GM12865 (cell line): ENCODE measurements at regions not wholly inside any gene's neighbourhood (a gene's known extent, or its start where the extent isn't known, plus 50 kb on each side); places are given as distances from the start of the nearest gene placed in this dataset.

Source experiments
- DNase-seq: peaks from one replicate; pipeline ENCODE4 v3.0.0; 2010; ENCODE audit warnings: low read depth
- H3K4me3 ChIP-seq: 2 replicates; pipeline ENCODE4 v1.5.1; 2011; ENCODE audit warnings: mild to moderate bottlenecking, low read depth, low read length, control low read depth
- TF ChIP-seq, protein P1 (sequence below): IDR thresholded peaks from 2 replicates; pipeline ENCODE4 v1.5.1; 2011; ENCODE audit warnings: low read length, control low read depth, low read depth, inconsistent platforms; ENCODE audit not compliant: insufficient read depth; ENCODE audit errors: missing control alignments

DNA sequence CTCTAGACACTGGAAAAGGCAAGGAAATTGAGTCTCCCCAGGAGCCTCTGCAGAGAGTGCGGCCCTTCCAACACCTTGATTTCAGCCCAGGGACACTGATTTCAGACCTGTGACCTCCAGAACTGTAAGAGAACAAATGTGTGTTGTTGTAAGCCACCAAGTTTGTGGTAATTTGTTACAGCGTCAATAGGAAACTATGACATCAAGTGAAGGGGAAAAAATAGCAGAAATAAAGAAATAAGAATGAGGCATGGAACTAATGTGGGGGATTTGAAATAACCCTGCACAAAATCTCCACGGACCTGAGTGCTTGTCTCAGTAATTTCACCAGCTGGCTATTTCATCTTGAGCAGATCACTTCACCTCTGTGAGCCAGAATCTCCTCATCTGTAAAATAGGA, 227.8 kb upstream of the JUN start:
- DNase-seq: no peak
- H3K4me3 ChIP-seq: no peak overlapping the region
- TF ChIP-seq, protein P1, sequence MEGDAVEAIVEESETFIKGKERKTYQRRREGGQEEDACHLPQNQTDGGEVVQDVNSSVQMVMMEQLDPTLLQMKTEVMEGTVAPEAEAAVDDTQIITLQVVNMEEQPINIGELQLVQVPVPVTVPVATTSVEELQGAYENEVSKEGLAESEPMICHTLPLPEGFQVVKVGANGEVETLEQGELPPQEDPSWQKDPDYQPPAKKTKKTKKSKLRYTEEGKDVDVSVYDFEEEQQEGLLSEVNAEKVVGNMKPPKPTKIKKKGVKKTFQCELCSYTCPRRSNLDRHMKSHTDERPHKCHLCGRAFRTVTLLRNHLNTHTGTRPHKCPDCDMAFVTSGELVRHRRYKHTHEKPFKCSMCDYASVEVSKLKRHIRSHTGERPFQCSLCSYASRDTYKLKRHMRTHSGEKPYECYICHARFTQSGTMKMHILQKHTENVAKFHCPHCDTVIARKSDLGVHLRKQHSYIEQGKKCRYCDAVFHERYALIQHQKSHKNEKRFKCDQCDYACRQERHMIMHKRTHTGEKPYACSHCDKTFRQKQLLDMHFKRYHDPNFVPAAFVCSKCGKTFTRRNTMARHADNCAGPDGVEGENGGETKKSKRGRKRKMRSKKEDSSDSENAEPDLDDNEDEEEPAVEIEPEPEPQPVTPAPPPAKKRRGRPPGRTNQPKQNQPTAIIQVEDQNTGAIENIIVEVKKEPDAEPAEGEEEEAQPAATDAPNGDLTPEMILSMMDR: no peak

DNA sequence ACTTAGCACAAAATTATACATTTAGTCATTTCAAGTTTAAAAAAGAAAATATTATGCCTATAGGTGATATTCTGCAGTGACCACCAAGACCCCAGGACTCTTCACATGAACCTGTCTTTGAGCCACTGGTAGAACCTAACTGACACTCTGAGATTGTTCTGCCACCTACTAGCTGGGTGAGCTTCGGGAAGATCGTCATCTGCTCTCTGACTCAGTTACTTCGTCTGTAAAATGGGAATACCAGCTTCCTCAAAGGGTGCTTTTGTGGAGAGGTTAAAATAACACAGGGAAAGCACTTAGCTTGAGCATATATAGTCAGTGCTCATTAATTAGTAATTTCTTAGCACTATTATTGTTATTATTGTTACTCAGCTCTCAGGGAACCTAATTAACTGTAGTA, 228.5 kb upstream of the JUN start:
- no peak overlapping the region for H3K4me3 ChIP-seq
- TF ChIP-seq, protein P1: no peak
- no peak for DNase-seq

DNA sequence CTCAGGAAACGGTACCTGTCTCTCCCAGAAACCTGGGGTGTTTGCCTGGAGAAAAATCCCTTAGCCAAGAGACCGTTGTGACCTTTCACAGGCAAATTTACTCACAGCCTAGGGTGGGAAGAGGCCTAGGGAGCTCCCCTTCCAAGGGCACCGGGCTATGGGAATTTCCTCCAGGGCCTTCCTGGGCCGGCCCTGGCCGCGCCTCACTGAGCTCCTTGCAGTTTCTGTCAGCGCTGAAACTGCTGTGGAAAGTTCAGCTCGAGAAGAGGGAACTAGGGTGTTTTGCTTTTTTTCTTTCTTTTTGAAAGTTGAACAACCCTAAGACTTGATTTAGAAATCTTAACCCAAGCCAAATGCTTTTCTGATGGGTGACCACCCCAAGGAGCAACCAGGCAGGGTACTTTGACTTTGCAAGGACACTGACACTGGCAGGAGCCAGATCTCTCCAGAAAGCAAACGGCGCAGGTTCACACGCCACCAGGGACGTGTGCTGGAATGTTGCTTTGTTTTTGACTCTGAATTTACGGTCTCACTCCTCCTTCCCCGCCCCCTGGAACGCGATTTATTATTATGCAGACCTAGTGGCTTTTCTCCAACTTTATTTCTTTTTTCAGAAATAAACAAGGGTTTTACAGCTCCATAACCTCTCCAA, 229.6 kb upstream of the JUN start:
- peak overlapping the region; percentile 44 for H3K4me3 ChIP-seq
- peak; percentile 75 for DNase-seq
- TF ChIP-seq, protein P1: no peak

DNA sequence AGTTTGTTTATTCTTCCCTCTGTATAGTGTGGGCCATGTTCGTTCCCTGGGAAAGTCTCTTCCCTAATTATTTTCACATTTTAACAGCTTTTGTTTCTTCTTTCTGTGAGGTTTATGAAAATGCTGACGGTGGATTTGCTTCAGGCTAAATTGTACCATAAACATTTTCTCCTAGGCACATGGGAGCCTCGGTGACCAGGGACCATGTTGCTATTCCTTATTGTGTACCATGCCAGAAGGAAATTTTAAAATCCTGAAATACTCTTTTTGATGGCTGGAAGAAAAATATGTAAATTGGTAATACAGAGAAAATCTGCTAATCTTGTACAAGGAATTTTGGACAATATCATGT, 230.1 kb upstream of the JUN start:
- TF ChIP-seq, protein P1: no peak
- peak overlapping the region; percentile 44 for H3K4me3 ChIP-seq
- DNase-seq: no peak

DNA sequence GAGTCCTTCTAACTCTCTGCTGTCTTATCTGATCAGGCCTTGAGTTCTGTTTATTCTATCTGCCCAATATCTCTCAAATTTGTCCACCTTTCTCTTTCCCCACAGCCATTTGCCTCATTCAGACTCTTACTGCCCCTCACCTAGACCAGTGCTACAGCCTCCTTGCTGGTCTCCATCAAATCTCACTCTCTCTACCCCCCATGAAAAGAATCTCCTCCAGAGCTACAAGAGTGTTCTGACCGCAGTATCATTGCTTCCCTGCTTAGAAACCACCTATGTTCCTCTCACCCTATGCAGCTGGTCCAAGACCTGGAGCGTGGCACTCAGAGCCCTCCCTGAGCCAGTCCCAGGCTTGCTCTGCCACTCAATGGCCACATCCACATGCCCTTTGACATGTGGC, 231.0 kb upstream of the JUN start:
- DNase-seq: no peak
- H3K4me3 ChIP-seq: no peak overlapping the region
- TF ChIP-seq, protein P1: no peak

DNA sequence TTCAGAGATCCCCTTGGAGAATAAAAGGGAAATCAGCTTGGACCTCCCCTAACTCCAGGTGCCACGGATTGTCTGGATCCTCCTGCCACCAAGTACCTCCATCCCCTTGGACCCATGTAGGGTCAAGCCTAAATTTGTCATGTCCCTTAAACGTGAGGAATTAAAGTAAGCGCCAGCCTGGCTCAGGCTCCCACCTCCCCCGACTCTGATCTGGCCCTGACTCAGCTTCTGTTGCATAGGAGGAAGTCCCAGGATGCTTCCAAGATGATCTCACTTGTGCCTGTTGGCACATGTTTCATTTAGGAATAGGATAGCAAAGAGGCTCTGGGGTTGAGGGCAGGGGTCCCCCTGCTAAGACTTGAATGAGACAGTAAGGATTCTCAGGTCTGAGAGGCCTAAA, 231.9 kb upstream of the JUN start:
- H3K4me3 ChIP-seq: no peak overlapping the region
- no peak for DNase-seq
- TF ChIP-seq, protein P1: no peak

DNA sequence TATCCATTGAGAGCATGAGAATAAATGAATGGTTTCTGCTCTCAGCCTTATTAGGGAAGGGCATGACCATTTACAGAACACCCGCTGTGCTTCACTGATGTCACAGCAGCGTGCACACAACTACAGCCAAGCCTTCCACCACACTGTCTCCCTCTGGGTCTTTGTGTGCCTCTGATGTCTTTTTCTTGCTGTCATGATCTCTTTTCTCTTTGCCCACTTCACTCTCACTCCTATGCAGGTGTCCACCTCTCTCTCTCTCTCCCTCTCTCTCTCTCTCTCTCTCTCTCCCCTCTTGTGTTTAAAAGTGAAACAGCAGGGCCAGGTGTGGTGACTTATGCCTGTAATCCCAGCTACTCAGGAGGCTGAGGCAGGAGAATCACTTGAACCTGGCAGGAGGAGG, 232.5 kb upstream of the JUN start:
- H3K4me3 ChIP-seq: no peak overlapping the region
- TF ChIP-seq, protein P1: no peak
- peak; percentile 31 for DNase-seq
